Liver (tissue), 3 donors: ENCODE measurements at regions not wholly inside any gene's neighbourhood (a gene's known extent, or its start where the extent isn't known, plus 50 kb on each side); places are given as distances from the start of the nearest gene placed in this dataset.

ENCODE experiments used
- EGR1 ChIP-seq, 2 donors: IDR thresholded peaks; 2 replicates each; pipeline ENCODE4 v1.6.1; 2016 to 2018; ENCODE audit warnings: antibody characterized with exemption in 2 of 2, low read depth in 2 of 2
- SP1 ChIP-seq: IDR thresholded peaks from 2 replicates; pipeline ENCODE4 v1.6.1; 2018; ENCODE audit warnings: antibody characterized with exemption, mild to moderate bottlenecking
- YY1 ChIP-seq: IDR thresholded peaks from 2 replicates; pipeline ENCODE4 v1.6.1; 2016; ENCODE audit warnings: antibody characterized with exemption, mild to moderate bottlenecking
- TF ChIP-seq, protein P1 (sequence below): fragments of 150-350 bp; IDR thresholded peaks from 2 replicates; pipeline ENCODE4 v1.5.1; 2017; ENCODE audit warnings: improper control_type of control experiment, low read depth, low read length; ENCODE audit not compliant: missing input control
- TF ChIP-seq, protein P2 (sequence below): IDR thresholded peaks from 2 replicates; pipeline ENCODE4 v1.6.1; 2016; ENCODE audit warnings: antibody characterized with exemption
- TF ChIP-seq, protein P3 (sequence below): IDR thresholded peaks from 2 replicates; pipeline ENCODE4 v1.6.1; 2016; ENCODE audit warnings: antibody characterized with exemption
- donor health status: healthy.
- donor health status: healthy.

DNA sequence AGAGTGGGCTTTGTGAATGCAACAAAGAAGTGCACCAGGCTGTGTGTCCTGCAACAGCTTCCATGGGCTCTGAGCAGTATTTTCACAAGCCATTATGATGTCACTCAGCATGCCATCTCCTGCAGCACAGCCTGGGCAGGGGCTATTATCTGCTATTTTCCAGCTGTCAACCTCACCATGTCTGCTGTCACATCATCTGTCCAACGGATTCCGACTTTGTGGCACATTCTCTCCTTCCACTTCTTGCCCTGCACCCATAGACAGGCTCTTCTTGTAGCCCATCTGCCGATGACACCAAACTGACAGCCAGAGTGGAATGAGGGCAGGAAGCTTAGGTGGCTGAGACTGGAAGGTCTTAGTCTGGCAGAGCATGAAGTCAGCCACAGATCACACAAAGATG lies 691.9 kb downstream of the NTRK3 start:
- TF ChIP-seq, protein P1, sequence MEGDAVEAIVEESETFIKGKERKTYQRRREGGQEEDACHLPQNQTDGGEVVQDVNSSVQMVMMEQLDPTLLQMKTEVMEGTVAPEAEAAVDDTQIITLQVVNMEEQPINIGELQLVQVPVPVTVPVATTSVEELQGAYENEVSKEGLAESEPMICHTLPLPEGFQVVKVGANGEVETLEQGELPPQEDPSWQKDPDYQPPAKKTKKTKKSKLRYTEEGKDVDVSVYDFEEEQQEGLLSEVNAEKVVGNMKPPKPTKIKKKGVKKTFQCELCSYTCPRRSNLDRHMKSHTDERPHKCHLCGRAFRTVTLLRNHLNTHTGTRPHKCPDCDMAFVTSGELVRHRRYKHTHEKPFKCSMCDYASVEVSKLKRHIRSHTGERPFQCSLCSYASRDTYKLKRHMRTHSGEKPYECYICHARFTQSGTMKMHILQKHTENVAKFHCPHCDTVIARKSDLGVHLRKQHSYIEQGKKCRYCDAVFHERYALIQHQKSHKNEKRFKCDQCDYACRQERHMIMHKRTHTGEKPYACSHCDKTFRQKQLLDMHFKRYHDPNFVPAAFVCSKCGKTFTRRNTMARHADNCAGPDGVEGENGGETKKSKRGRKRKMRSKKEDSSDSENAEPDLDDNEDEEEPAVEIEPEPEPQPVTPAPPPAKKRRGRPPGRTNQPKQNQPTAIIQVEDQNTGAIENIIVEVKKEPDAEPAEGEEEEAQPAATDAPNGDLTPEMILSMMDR: no peak
- no peak for TF ChIP-seq SP1
- TF ChIP-seq, protein P2, sequence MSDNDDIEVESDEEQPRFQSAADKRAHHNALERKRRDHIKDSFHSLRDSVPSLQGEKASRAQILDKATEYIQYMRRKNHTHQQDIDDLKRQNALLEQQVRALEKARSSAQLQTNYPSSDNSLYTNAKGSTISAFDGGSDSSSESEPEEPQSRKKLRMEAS: no peak
- TF ChIP-seq EGR1 (IDR thresholded peaks at IDR 0.05; ENCODE audit: low read depth in 2 of 2): no peak
- TF ChIP-seq, protein P3, sequence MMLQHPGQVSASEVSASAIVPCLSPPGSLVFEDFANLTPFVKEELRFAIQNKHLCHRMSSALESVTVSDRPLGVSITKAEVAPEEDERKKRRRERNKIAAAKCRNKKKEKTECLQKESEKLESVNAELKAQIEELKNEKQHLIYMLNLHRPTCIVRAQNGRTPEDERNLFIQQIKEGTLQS: no peak
- TF ChIP-seq YY1: no peak
